ENCODE measurements at regions not wholly inside any gene's neighbourhood (a gene's known extent, or its start where the extent isn't known, plus 50 kb on each side); places are given as distances from the start of the nearest gene placed in this dataset.
"Not testable (repeated sequence)": the region's sequence is repeated elsewhere in the genome, so short reads cannot be mapped to it uniquely, and the experiment has no call there.

- no peak for DNase-seq
Measured at GRCh38 chr14:50020799-50021198, 95.6 kb downstream of the VCPKMT start.

GRCh38 chr14:50021261-50022031, 94.9 kb downstream of the VCPKMT start:
- DNase-seq, result peak; percentile 30

GRCh38 chr14:50022661-50023060, 93.7 kb downstream of the VCPKMT start:
- DNase-seq, result no peak

- no peak for DNase-seq
Measured at GRCh38 chr14:50023671-50024490, 92.5 kb downstream of the VCPKMT start.

- DNase-seq, result no peak
Measured at GRCh38 chr14:50025073-50025472, 91.3 kb downstream of the VCPKMT start.

GRCh38 chr14:50025776-50026175, 90.6 kb downstream of the VCPKMT start:
- no peak for DNase-seq

GRCh38 chr14:50026396-50026795, 90.0 kb downstream of the VCPKMT start:
- no peak for DNase-seq

- no peak for DNase-seq
Measured at GRCh38 chr14:50027816-50028215, 88.6 kb downstream of the VCPKMT start.

GRCh38 chr14:50028458-50028857, 87.9 kb downstream of the VCPKMT start:
- DNase-seq, result no peak

GRCh38 chr14:50030036-50030435, 86.3 kb downstream of the VCPKMT start:
- no peak for DNase-seq

- DNase-seq, result not testable (repeated sequence)
Measured at GRCh38 chr14:50030911-50031310, 85.5 kb downstream of the VCPKMT start.

- DNase-seq, result no peak
Measured at GRCh38 chr14:50031602-50032313, 84.6 kb downstream of the VCPKMT start.

- DNase-seq, result not testable (repeated sequence)
Measured at GRCh38 chr14:50032462-50033167, 83.8 kb downstream of the VCPKMT start.

GRCh38 chr14:50035214-50035613, 81.2 kb downstream of the VCPKMT start:
- DNase-seq, result no peak

GRCh38 chr14:50036211-50036610, 80.2 kb downstream of the VCPKMT start:
- DNase-seq, result no peak

GRCh38 chr14:50036637-50037036, 79.7 kb downstream of the VCPKMT start:
- no peak for DNase-seq

- no peak for DNase-seq
Measured at GRCh38 chr14:50037240-50037639, 79.1 kb downstream of the VCPKMT start.

GRCh38 chr14:50037852-50038251, 78.5 kb downstream of the VCPKMT start:
- DNase-seq, result no peak

GRCh38 chr14:50038398-50039119, 77.8 kb downstream of the VCPKMT start:
- DNase-seq, result peak; percentile 51

- DNase-seq, result no peak
Measured at GRCh38 chr14:50039120-50039517, 77.3 kb downstream of the VCPKMT start.

- DNase-seq, result peak; percentile 15
Measured at GRCh38 chr14:50039734-50040400, 76.5 kb downstream of the VCPKMT start.

- DNase-seq, result peak; percentile 68
Measured at GRCh38 chr14:50040401-50040775, 76.0 kb downstream of the VCPKMT start.

Measured in CD4-positive, alpha-beta T cell treated with Interleukin-12 subunit alpha and Interleukin-12 subunit beta, for 1 hour (primary cell).